NCI-H1092 treated with DMSO at 0.1 percent for 48 hours (cell line): ENCODE measurements at regions not wholly inside any gene's neighbourhood (a gene's known extent, or its start where the extent isn't known, plus 50 kb on each side); places are given as distances from the start of the nearest gene placed in this dataset.

Experiments
- DNase-seq: peaks from one replicate; lab custom pipeline; 2025; lab: John Stamatoyannopoulos, UW

DNA sequence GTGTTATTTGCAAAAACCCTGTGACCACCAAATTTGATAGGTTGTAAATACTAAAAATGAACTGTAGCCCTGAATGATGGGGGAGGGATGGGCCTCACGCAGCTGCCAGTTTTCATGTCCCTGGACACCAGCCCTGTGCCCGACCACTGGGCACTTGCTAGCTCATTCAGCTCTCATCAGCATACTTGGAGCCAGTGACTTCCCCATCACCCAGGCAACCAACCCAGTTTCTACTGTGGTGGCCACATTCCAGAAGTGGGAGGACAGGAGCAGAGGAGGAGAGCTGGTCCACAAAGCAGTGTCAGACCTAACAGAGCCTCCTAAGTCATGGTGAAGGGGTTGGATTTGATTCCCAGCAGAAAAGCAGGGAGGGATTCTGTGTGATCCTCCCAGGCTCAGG, 128.2 kb downstream of the CPEB2 start:
- no peak for DNase-seq

- no peak for DNase-seq
Measured at GRCh38 chr4:15131551-15131950, 129.3 kb downstream of the CPEB2 start.

DNA sequence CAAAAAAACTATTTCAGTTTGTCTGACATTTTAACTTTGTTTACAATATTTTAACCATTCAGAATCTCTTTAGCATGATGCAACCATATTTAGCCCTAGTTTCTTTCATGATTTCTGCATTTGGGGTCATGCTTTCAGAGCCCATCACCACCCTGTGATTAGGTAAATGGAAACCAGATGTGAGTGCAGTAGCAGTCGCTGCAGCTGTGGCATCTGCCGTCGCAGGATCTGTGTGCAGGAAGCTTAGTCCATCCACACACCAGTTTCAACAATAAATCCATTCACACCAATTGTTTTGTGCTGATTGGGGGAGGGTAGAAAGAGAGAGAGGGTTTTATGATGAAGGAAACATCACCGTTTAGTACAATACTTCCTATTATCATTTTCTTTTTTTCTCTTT, 130.5 kb downstream of the CPEB2 start:
- no peak for DNase-seq

DNA sequence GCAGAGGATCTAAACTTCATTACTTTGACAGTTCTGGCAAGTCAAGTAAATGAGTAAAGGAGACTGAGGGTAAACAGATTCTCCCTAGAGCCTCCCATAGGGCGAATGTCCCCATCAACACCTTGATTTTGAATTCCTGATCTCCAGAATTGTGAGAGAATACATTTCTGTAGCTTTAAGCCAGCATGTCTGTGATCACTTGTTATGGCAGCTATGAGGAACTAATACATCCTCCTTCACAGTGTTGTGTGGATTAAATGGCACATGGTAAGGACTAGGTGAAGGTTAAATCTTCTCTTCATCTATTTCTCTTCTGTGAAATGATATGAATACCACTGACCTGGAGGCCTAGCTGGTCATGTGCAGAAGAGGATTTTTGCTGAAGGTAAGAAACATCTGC, 137.3 kb downstream of the CPEB2 start:
- no peak for DNase-seq

DNA sequence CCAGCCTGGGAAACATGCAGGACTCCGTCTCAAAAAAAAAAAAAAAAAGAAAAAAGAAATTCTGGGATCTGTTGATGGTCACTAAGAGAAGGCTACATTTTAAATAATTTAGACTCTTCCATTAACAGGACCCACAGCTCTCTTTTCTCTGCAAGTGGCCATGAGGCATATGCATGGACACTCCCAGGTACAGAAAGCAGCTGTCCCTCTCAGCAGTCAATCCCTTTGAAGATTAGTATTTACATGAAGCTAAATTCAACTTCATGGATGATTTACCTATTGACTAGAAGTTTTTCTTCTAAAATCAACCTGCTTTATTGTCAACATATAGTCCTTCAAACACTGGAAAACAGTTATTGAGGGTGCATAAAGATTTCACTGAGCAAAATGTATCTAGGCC, 139.9 kb downstream of the CPEB2 start:
- no peak for DNase-seq

DNA sequence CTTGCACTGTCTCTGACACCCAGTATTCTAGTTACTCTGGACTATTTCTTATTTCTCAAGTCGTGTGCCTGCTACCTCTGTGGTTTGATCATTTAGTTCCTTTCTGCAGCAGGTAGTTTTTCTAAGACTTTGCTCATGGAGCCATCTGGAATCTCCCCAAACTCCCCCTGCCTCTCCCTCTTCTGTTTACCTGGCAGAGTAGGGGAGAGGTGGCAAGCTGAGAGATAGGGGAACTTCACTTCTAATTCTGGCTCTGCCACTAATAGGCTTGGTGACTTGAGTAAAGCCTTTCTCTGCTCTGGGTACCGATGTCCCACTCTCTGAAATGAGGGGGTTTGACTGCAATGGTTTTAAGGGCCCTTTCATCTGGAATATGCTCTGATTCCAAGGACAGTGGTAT, 141.3 kb downstream of the CPEB2 start:
- no peak for DNase-seq

- DNase-seq: peak; percentile 78
Measured at GRCh38 chr4:15144249-15144966, 142.1 kb downstream of the CPEB2 start.

- no peak for DNase-seq
Measured at GRCh38 chr4:15144967-15145295, 142.7 kb downstream of the CPEB2 start.

DNA sequence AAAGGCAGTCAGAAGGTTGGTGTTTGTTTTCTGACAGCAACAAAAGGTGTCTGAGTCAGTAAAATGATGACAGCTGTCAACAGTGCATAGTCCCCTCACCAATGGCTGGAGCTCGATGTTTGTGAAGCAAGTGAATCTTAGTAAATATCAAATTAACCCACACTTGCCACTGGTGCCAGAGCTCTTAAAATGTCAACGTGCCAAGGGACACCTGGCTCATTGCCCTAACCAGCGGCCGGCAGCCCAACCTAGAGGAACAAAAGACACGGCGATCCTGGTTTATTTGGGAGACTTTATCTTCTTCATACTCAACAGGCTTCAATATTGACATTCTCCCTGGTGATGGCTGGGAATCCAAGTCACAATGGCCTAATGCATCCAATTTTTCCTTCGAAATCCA, 143.4 kb downstream of the CPEB2 start:
- DNase-seq: peak; percentile 48

- DNase-seq: no peak
Measured at GRCh38 chr4:15147714-15148113, 145.4 kb downstream of the CPEB2 start.

- no peak for DNase-seq
Measured at GRCh38 chr4:15148199-15148598, 145.9 kb downstream of the CPEB2 start.

GRCh38 chr4:15148691-15149090, 146.4 kb downstream of the CPEB2 start:
- DNase-seq: no peak

GRCh38 chr4:15149234-15149838, 147.1 kb downstream of the CPEB2 start:
- DNase-seq: peak; percentile 61

DNA sequence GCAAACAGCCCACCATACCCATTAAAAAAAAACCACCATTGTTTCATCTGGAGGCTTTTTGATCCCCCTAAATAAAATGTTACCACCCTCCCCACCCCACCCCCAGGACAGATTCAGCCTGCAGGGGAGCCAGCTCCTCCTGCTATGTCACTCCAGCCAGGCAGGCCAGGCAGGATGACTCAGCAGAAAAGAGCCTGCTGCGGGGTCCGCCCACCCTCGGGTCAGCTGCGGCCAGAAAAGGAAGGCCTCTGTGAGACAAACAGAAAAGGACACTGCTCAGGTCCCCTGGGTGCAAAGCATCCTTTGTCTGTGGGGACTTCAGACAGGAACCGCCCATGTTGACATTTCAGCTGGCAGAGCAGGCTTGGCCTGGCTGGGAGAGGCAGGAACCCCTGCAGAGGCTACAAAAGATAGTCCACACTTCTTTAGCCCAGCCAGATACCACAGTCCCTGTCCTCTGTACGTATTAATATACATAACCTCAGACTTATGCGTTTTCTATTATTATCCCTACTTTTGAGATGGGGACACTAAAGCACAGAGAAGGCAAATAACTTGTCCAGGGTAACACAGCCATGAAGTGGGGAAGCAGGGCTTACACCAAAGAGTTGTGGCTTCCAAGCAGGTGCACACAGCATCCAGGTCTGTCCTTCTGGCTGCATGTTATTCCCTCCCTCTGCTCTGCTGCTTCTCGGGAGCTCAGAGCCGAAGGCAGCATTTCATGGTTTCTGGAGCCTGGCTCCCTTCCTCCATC, 147.7 kb downstream of the CPEB2 start:
- DNase-seq: peak; percentile 72

- no peak for DNase-seq
Measured at GRCh38 chr4:15150631-15151030, 148.3 kb downstream of the CPEB2 start.

GRCh38 chr4:15151033-15151432, 148.8 kb downstream of the CPEB2 start:
- no peak for DNase-seq

- no peak for DNase-seq
Measured at GRCh38 chr4:15153662-15154061, 151.4 kb downstream of the CPEB2 start.

GRCh38 chr4:15158406-15159091, 156.3 kb downstream of the CPEB2 start:
- no peak for DNase-seq

- DNase-seq: no peak
Measured at GRCh38 chr4:15159477-15160019, 157.3 kb downstream of the CPEB2 start.

DNA sequence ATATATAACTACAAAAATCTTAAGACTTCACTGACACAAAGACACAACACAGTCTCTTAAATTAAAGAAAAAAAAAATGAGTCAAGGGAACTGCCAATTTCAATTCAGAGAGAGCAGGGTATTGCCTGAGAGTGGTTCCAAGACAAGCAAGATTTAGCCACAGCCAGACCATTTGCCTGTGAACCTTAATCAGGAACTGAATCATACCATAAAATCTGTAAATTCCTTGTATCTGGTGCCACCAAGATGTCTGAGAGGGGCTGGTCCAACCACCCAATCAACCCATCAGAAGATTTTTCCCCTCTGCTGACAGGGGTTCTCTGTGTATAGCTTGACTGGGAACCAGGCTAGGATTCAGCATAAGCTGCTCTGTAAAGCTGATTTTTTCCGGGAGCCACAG, 159.2 kb downstream of the CPEB2 start:
- no peak for DNase-seq

DNA sequence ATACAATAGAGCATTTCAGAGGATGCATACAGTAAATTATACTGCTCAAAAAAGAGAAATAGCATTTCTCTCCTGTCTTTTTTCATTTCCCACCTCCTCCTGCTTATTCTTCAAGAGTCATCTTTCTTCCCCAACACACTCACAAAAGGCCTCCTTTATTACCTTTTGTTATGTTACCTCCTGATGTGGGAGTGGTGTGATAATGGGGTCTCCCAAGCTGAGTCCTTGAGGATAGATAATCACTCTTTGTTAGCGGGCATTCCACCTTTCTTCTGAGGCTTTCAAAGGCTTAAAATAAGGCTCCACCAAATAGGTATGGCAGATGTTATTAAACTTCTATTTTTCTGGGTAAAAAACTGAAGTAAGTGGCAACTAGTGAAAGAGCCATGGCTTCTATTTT, 159.8 kb downstream of the CPEB2 start:
- DNase-seq: no peak

GRCh38 chr4:15162465-15163283, 160.4 kb downstream of the CPEB2 start:
- peak; percentile 38 for DNase-seq
